ENCODE measurements at regions not wholly inside any gene's neighbourhood (a gene's known extent, or its start where the extent isn't known, plus 50 kb on each side); places are given as distances from the start of the nearest gene placed in this dataset.

DNA sequence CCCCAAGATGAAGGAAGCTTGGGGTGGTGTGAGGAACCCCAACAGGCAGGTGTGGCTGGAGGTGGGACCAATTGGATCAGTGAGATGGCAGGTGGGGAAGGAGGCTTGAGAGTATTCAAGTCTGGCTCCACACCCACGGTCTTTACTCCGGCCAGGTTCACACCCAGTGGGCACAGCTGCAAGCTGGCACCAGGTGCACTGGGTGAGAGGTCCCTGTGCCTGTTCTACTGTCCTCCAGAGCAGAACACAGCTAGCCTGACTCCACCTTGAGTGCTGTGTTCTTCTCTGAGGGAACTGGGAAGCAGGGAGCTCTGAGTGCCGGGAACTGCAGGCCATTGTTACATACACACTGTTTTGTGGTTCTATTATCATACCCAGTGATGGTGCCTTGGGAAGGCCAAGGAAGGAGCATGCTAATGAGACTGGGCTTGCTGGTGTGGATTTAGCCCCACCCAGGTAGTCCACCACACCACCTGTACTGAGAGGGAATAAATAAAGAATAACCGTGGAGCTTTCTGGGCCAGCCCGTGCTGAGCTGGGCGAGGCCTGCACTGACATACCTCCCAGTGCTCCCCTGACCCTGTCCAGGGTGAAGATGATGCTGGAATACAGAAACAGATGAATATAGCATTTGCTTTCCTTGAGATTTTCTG is 93.4 kb downstream of the ABHD5 start:
- Histone ChIP-seq H3K9me3 (no peaks in the 10 kb centered on the region), H3K27me3 (no peaks in the 10 kb centered on the region), H3K4me1 (no peaks in the 10 kb centered on the region), H3K36me3 (no peaks in the 10 kb centered on the region), H3K27ac (no peak overlapping the region), H3K4me3 (no peak overlapping the region), H3K9ac (ENCODE audit: low read depth in 2 of 2, low read length in 2 of 2) (no peak overlapping the region)
- DNase-seq = no peak
- TF ChIP-seq, protein P1, sequence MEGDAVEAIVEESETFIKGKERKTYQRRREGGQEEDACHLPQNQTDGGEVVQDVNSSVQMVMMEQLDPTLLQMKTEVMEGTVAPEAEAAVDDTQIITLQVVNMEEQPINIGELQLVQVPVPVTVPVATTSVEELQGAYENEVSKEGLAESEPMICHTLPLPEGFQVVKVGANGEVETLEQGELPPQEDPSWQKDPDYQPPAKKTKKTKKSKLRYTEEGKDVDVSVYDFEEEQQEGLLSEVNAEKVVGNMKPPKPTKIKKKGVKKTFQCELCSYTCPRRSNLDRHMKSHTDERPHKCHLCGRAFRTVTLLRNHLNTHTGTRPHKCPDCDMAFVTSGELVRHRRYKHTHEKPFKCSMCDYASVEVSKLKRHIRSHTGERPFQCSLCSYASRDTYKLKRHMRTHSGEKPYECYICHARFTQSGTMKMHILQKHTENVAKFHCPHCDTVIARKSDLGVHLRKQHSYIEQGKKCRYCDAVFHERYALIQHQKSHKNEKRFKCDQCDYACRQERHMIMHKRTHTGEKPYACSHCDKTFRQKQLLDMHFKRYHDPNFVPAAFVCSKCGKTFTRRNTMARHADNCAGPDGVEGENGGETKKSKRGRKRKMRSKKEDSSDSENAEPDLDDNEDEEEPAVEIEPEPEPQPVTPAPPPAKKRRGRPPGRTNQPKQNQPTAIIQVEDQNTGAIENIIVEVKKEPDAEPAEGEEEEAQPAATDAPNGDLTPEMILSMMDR (IDR thresholded peaks at IDR 0.05) = no peak
- intact Hi-C loops (cut with DNase I) = no loop called here

DNA sequence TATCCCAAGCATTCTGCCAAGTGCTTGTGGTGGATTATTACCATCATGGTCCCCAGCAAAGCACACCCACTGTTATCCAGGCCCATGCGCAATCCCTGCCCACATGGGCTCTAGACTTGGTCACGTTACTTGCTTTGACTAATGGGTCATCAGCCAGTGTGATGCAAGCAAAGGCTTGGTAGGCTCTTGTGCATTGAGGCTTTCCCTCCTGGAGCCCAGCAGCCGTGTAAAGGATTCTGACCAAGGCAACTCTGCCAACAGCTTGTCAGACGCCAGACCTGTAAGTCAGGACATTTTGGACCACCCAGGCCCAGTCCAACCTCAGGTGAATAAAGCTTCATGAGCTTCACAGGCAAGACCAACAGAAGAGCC is 93.9 kb downstream of the ABHD5 start:
- DNase-seq = no peak
- intact Hi-C loops (cut with DNase I) = no loop called here
- H3K27ac ChIP-seq = no peak overlapping the region
- no peaks in the 10 kb centered on the region for H3K27me3 ChIP-seq
- H3K36me3 ChIP-seq = no peaks in the 10 kb centered on the region
- H3K4me3 ChIP-seq = no peak overlapping the region
- H3K9me3 ChIP-seq = no peaks in the 10 kb centered on the region
- H3K4me1 ChIP-seq = no peaks in the 10 kb centered on the region
- H3K9ac ChIP-seq (ENCODE audit: low read depth in 2 of 2, low read length in 2 of 2) = no peak overlapping the region
- TF ChIP-seq, protein P1 (IDR thresholded peaks at IDR 0.05) = no peak

DNA sequence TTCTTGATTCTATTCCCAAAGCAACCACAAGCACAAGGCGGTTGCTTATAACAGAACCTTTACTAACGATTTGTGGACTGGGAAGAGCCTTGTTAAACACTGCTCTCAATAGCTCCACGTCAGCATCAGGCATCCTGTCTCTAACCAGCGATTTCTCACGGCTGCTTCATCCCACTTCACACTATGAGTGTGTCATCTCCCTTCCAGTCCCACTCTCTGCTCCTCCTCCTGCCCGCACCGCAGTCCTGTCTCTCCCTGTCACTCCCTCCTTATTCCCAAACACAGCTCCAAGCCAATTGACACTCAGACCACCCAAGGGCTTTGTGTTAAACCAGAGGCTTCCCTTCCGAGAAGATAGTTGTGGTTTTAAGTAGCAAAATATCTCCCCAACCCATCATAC is 94.8 kb downstream of the ABHD5 start:
- Histone ChIP-seq H3K27me3 (no peaks in the 10 kb centered on the region), H3K27ac (no peak overlapping the region), H3K4me1 (no peaks in the 10 kb centered on the region), H3K9me3 (no peaks in the 10 kb centered on the region), H3K4me3 (no peak overlapping the region), H3K36me3 (no peaks in the 10 kb centered on the region), H3K9ac (ENCODE audit: low read depth in 2 of 2, low read length in 2 of 2) (no peak overlapping the region)
- DNase-seq = no peak
- TF ChIP-seq, protein P1 (IDR thresholded peaks at IDR 0.05) = no peak
- intact Hi-C loops (cut with DNase I) = no loop called here

DNA sequence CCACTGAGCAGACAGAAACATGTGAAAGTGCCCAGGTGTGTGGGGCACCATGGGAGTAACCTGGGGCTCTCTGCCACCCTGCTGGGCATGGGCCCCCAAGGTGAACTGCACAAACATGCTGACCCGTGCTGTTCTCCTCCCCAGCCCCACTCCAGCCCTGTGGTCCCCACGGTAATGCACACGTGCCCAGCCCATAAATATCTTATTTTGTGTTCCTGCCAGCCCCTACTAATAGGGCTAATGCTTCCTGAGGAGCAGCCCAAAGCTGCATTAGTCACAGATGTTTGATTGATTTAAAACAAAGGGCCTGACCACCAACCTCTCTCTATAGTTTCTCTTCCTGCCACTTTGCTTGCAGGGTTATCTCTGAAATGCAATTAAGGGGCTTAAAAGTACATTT is 95.4 kb downstream of the ABHD5 start:
- intact Hi-C loops (cut with DNase I) = no loop called here
- no peaks in the 10 kb centered on the region for H3K9me3 ChIP-seq

DNA sequence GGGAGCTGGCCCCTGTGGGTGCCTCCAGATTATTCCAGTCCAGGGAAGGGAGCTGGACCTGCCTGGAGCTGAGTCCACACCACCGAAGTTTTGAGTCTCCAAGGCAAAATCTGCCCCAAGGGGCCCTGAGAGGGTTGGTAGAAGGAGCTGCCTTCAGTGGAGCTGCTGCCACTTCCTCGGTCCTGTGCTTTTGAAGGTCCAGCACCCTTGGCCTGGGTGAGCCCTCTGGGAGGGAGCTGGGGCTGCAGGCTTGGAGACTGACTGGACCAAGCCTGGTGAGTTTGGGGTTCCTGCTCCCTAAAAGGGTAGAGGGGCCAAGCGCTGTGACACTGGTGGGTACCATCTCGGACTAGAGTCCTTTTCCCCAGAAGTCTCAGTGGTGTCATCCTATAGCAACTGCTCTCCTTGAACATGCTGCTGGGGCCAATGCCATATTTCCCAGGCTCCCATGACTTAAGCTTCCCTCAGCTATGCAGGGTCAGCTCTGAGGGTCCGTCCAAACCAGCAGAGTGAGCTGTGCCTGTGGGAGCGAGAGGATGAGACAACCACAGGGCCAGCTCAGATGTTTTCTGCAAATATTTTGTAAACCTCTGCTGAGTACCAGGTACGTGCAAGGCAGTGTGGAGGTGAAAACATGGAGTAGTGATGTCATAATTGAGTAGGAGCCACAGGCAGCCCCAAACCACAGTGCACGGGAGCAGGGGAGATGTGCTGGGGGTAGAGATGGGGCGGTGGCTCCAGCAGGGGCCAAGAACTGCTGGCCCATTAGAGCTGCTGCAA is 96.0 kb downstream of the ABHD5 start:
- no peak for DNase-seq
- Histone ChIP-seq H3K9me3 (no peaks in the 10 kb centered on the region), H3K27ac (no peak overlapping the region), H3K36me3 (no peaks in the 10 kb centered on the region), H3K9ac (ENCODE audit: low read depth in 2 of 2, low read length in 2 of 2) (no peak overlapping the region), H3K4me3 (no peak overlapping the region), H3K4me1 (no peaks in the 10 kb centered on the region), H3K27me3 (no peaks in the 10 kb centered on the region)
- TF ChIP-seq, protein P1 (IDR thresholded peaks at IDR 0.05) = no peak
- intact Hi-C loops (cut with DNase I) = no loop called here

More for the DNA sequence above, 95.4 kb downstream of the ABHD5 start:
- Histone ChIP-seq H3K27ac (no peak overlapping the region), H3K9ac (ENCODE audit: low read depth in 2 of 2, low read length in 2 of 2) (no peak overlapping the region), H3K4me3 (no peak overlapping the region), H3K4me1 (no peaks in the 10 kb centered on the region), H3K36me3 (no peaks in the 10 kb centered on the region), H3K27me3 (no peaks in the 10 kb centered on the region)
- TF ChIP-seq, protein P1 (IDR thresholded peaks at IDR 0.05) = no peak
- DNase-seq = no peak

Measured in colonic mucosa (tissue), 4 donors.